IMR-90 (cell line): ENCODE measurements at regions not wholly inside any gene's neighbourhood (a gene's known extent, or its start where the extent isn't known, plus 50 kb on each side); places are given as distances from the start of the nearest gene placed in this dataset.

Source experiments
- ATAC-seq: fragments of 200-7000 bp; cut with Tn5 transposase; 2 replicates; pipeline ENCODE4 v1.9.1; 2020; ENCODE audit warnings: low read depth, mild to moderate bottlenecking, moderate library complexity
- BruUV-seq: library from RNA; stranded (reverse); fragments of 400-500 nt; replicated peaks from 2 replicates; lab custom pipeline; 2021; lab: Mats Ljungman, UMichigan
- CTCF ChIA-PET: fragments of 300-600 bp; formaldehyde crosslinking; extraction: SDS; loops from one replicate; lab custom pipeline; 2021; ENCODE audit warnings: antibody characterized with exemption; lab: Yijun Ruan, JAX
- POLR2A ChIA-PET: fragments of 300-600 bp; sonication (Branson Sonifier 250); formaldehyde crosslinking; loops from one replicate; lab custom pipeline; 2022; ENCODE audit warnings: antibody characterized with exemption; ENCODE audit not compliant: unreplicated experiment; lab: Charles Lee
- DNase-seq: peaks from one replicate; pipeline ENCODE4 v3.0.0; 2013
- H2AFZ ChIP-seq: replicated peaks from 2 replicates; pipeline ENCODE3; 2013; ENCODE audit warnings: low read length, mild to moderate bottlenecking; ENCODE audit not compliant: poor library complexity
- H2AK5ac ChIP-seq: 2 replicates; pipeline ENCODE4 v1.6.1; 2013; ENCODE audit warnings: low read depth, low read length, inconsistent platforms
- H2AK9ac ChIP-seq: replicated peaks from 2 replicates; pipeline ENCODE3; 2013; ENCODE audit warnings: mild to moderate bottlenecking, low read depth, low read length, moderate library complexity; ENCODE audit not compliant: poor library complexity
- H2BK120ac ChIP-seq: 2 replicates; pipeline ENCODE4 v1.6.1; 2013; ENCODE audit warnings: low read depth, low read length, inconsistent platforms
- H2BK15ac ChIP-seq: 3 replicates; pipeline ENCODE4 v1.6.1; 2013; ENCODE audit warnings: low read depth, low read length, inconsistent platforms
- H2BK20ac ChIP-seq: 2 replicates; pipeline ENCODE4 v1.6.1; 2013; ENCODE audit warnings: low read depth, mild to moderate bottlenecking, inconsistent platforms, low read length, moderate library complexity
- H2BK5ac ChIP-seq: 2 replicates; pipeline ENCODE4 v1.6.1; 2013; ENCODE audit warnings: mild to moderate bottlenecking, low read depth, low read length, inconsistent platforms; ENCODE audit not compliant: poor library complexity, severe bottlenecking
- H3K14ac ChIP-seq: replicated peaks from 2 replicates; pipeline ENCODE4 v1.6.1; 2013; ENCODE audit warnings: low read depth, low read length, inconsistent platforms
- H3K18ac ChIP-seq: 2 replicates; pipeline ENCODE4 v1.6.1; 2013; ENCODE audit warnings: low read depth, low read length, control low read depth
- H3K23ac ChIP-seq: 2 replicates; pipeline ENCODE4 v1.6.1; 2013; ENCODE audit warnings: low read depth, low read length, inconsistent platforms
- H3K27ac ChIP-seq: 2 replicates; pipeline ENCODE4 v1.5.1; 2013; ENCODE audit warnings: mild to moderate bottlenecking, control low read depth, low read length; ENCODE audit not compliant: insufficient read depth
- H3K27me3 ChIP-seq: 2 replicates; pipeline ENCODE4 v1.6.1; 2013; ENCODE audit warnings: low read length; ENCODE audit not compliant: control insufficient read depth, insufficient read depth
- H3K36me3 ChIP-seq: 2 replicates; pipeline ENCODE4 v1.6.1; 2013; ENCODE audit warnings: low read length, mixed read lengths; ENCODE audit not compliant: control insufficient read depth, insufficient read depth
- H3K4ac ChIP-seq: 2 replicates; pipeline ENCODE4 v1.6.1; 2013; ENCODE audit warnings: low read depth, low read length, inconsistent platforms
- H3K4me1 ChIP-seq: 2 replicates; pipeline ENCODE4 v1.6.1; 2013; ENCODE audit warnings: low read length, mixed read lengths; ENCODE audit not compliant: control insufficient read depth, insufficient read depth
- H3K4me2 ChIP-seq: 2 replicates; pipeline ENCODE4 v1.6.1; 2013; ENCODE audit warnings: low read depth, mild to moderate bottlenecking, control low read depth, low read length, moderate library complexity
- H3K4me3 ChIP-seq: 2 replicates; pipeline ENCODE4 v1.5.1; 2013; ENCODE audit warnings: low read depth, mild to moderate bottlenecking, control low read depth, low read length, moderate library complexity; ENCODE audit not compliant: insufficient read depth
- H3K56ac ChIP-seq: 2 replicates; pipeline ENCODE4 v1.6.1; 2013; ENCODE audit warnings: low read length, inconsistent platforms; ENCODE audit not compliant: insufficient read depth; ENCODE audit errors: extremely low read depth
- H3K79me1 ChIP-seq, 2 experiments: 2 replicates each; pipeline ENCODE4 v1.6.1; 2013; ENCODE audit warnings: low read length in 2 of 2, inconsistent platforms in 1 of 2, low read depth in 1 of 2
- H3K9ac ChIP-seq: 2 replicates; pipeline ENCODE4 v1.6.1; 2013; ENCODE audit warnings: low read depth, low read length, control low read depth
- H3K9me1 ChIP-seq: 2 replicates; pipeline ENCODE4 v1.6.1; 2013; ENCODE audit warnings: low read length, inconsistent platforms; ENCODE audit not compliant: insufficient read depth
- H3K9me3 ChIP-seq: 2 replicates; pipeline ENCODE4 v1.6.1; 2013; ENCODE audit warnings: low read length; ENCODE audit not compliant: control insufficient read depth, insufficient read depth
- H4K20me1 ChIP-seq: 2 replicates; pipeline ENCODE4 v1.6.1; 2013; ENCODE audit warnings: low read length, inconsistent platforms; ENCODE audit not compliant: insufficient read depth
- H4K5ac ChIP-seq: 2 replicates; pipeline ENCODE4 v1.6.1; 2013; ENCODE audit warnings: mild to moderate bottlenecking, low read depth, low read length, control low read depth
- H4K8ac ChIP-seq, 2 experiments: 2 replicates each; pipeline ENCODE4 v1.6.1; 2013; ENCODE audit warnings: low read depth in 2 of 2, low read length in 2 of 2, control low read depth in 1 of 2, inconsistent platforms in 1 of 2
- H4K91ac ChIP-seq: 2 replicates; pipeline ENCODE4 v1.6.1; 2013; ENCODE audit warnings: low read depth, low read length, inconsistent platforms; ENCODE audit not compliant: insufficient read depth
- BHLHE40 ChIP-seq: fragments of 150-350 bp; IDR thresholded peaks from 2 replicates; pipeline ENCODE4 v1.6.1; 2016; ENCODE audit warnings: mild to moderate bottlenecking, low read depth, low read length
- CEBPB ChIP-seq: IDR thresholded peaks from 2 replicates; pipeline ENCODE4 v1.6.1; 2012; ENCODE audit warnings: low read depth, low read length, improper control_type of control experiment
- CHD1 ChIP-seq: IDR thresholded peaks from 2 replicates; pipeline ENCODE4 v1.6.1; 2012; ENCODE audit warnings: low read depth, low read length, improper control_type of control experiment
- FOS ChIP-seq: fragments of 150-350 bp; IDR thresholded peaks from 2 replicates; pipeline ENCODE4 v1.6.1; 2016; ENCODE audit warnings: low read depth, low read length
- MAFK ChIP-seq: IDR thresholded peaks from 2 replicates; pipeline ENCODE4 v1.6.1; 2012; ENCODE audit warnings: low read depth, low read length, improper control_type of control experiment
- MXI1 ChIP-seq: IDR thresholded peaks from 2 replicates; pipeline ENCODE4 v1.6.1; 2012; ENCODE audit warnings: low read depth, mild to moderate bottlenecking, low read length, moderate library complexity, borderline replicate concordance
- NFE2L2 ChIP-seq: fragments of 150-350 bp; IDR thresholded peaks from 2 replicates; pipeline ENCODE4 v1.6.1; 2016; ENCODE audit warnings: low read depth, mild to moderate bottlenecking, low read length
- POLR2A ChIP-seq: IDR thresholded peaks from 2 replicates; pipeline ENCODE4 v1.6.1; 2012; ENCODE audit warnings: mild to moderate bottlenecking, low read depth, low read length
- RAD21 ChIP-seq: IDR thresholded peaks from 2 replicates; pipeline ENCODE4 v1.6.1; 2012; ENCODE audit warnings: low read length, improper control_type of control experiment
- RCOR1 ChIP-seq: IDR thresholded peaks from 2 replicates; pipeline ENCODE4 v1.6.1; 2012; ENCODE audit warnings: mild to moderate bottlenecking, low read length, improper control_type of control experiment; ENCODE audit not compliant: insufficient replicate concordance
- RFX5 ChIP-seq: IDR thresholded peaks from 2 replicates; pipeline ENCODE4 v1.8.0; 2012; ENCODE audit warnings: low read depth, mild to moderate bottlenecking, low read length, moderate library complexity
- WGBS, 2 experiments: methylation state at CpG; one replicate each; pipeline versions ENCODE4 v1.1.5 to v1.1.7; 2013; ENCODE audit warnings: missing lambda C conversion rate in 2 of 2; ENCODE audit not compliant: insufficient read length in 1 of 2; ENCODE audit errors: extremely low coverage in 2 of 2; 5-methylcytosine and 5-hydroxymethylcytosine counted together
- dilution Hi-C: fragments of 300-500 bp; cut with HindIII; formaldehyde crosslinking; loops from one replicate; pipeline ENCODE4 v1.14.3; 2018; ENCODE audit warnings: low sequenced_read_pairs; ENCODE audit not compliant: unreplicated experiment
- in situ Hi-C: fragments of 300-500 bp; cut with MboI; formaldehyde crosslinking; loops from 3 replicates; pipeline ENCODE4 v1.14.3; 2019; ENCODE audit warnings: low sequenced_read_pairs, inconsistent platforms, mixed read lengths
- intact Hi-C: fragments of 100-400 bp; cut with micrococcal nuclease; formaldehyde crosslinking; loops from 2 replicates; pipeline ENCODE4 v1.10.0; 2022
- TF ChIP-seq, protein P1 (sequence below): conservative IDR thresholded peaks from 2 replicates; pipeline ENCODE4 v1.5.1; 2012; ENCODE audit warnings: mild to moderate bottlenecking, low read depth, low read length, improper control_type of control experiment
- TF ChIP-seq, protein P2 (sequence below): fragments of 150-350 bp; IDR thresholded peaks from 2 replicates; pipeline ENCODE4 v1.6.1; 2016; ENCODE audit warnings: low read depth, mild to moderate bottlenecking, low read length, moderate library complexity, borderline replicate concordance

DNA sequence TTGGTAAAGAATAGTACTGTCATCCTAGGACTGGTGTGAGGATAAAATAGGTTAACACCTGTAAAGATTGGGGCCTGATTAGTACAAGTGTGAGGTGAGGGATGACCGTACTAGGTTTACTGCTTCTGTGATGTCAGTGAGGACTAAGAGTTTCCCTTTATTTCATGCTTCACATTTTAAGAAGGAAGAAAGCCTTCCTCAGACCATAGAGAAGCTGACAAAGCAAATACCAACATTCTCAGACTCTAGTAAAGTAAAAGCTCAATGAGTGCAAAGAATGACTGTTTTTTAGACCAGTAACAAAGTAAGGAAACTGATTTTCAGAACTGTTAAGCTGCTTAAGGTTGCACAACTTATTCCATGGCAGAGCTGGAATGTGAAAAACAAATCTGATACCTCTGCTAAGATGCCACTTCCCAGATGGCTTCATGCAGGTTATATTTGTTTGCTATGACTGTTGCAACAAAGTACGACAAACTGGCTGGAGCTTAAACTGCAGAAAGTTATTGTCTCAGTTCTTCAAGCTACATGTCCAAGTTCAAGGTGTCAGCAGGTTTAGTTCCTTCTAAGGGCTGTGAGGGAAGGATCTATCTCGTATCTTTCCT lies 354.9 kb downstream of the RSL24D1 start:
- Histone ChIP-seq H3K27me3 (no peaks in the 10 kb centered on the region), H3K18ac (no peak overlapping the region), H3K14ac (no peak overlapping the region), H2BK5ac (no peak overlapping the region), H4K91ac (no peak overlapping the region), H2AFZ (no peak overlapping the region), H4K20me1 (no peaks in the 10 kb centered on the region), H3K79me1 (no peaks in the 10 kb centered on the region), H2BK15ac (no peak overlapping the region), H4K5ac (no peak overlapping the region), H3K9me3 (peaks cover 12% of the 10 kb centered on the region), H2BK20ac (no peak overlapping the region), H3K9me1 (no peaks in the 10 kb centered on the region), H2BK120ac (no peak overlapping the region), H3K4me3 (no peak overlapping the region), H3K27ac (no peak overlapping the region), H2AK9ac (no peak overlapping the region), H3K4ac (no peak overlapping the region), H3K4me2 (no peak overlapping the region), H3K23ac (no peak overlapping the region), H3K36me3 (no peaks in the 10 kb centered on the region), H3K9ac (no peak overlapping the region), H2AK5ac (no peak overlapping the region), H3K4me1 (no peaks in the 10 kb centered on the region), H3K56ac (no peak overlapping the region), H4K8ac (no peak overlapping the region)
- WGBS, 2 experiments: no CpG with 5 or more reads among the region's 3 CpGs
- no TSS peak for BruUV-seq
- intact Hi-C loops: no loop called here
- ATAC-seq (no peak), DNase-seq (no peak)
- dilution Hi-C loops: no loop called here
- CTCF ChIA-PET: no interaction called here
- POLR2A ChIA-PET: no interaction called here
- TF ChIP-seq, protein P1, sequence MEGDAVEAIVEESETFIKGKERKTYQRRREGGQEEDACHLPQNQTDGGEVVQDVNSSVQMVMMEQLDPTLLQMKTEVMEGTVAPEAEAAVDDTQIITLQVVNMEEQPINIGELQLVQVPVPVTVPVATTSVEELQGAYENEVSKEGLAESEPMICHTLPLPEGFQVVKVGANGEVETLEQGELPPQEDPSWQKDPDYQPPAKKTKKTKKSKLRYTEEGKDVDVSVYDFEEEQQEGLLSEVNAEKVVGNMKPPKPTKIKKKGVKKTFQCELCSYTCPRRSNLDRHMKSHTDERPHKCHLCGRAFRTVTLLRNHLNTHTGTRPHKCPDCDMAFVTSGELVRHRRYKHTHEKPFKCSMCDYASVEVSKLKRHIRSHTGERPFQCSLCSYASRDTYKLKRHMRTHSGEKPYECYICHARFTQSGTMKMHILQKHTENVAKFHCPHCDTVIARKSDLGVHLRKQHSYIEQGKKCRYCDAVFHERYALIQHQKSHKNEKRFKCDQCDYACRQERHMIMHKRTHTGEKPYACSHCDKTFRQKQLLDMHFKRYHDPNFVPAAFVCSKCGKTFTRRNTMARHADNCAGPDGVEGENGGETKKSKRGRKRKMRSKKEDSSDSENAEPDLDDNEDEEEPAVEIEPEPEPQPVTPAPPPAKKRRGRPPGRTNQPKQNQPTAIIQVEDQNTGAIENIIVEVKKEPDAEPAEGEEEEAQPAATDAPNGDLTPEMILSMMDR: no peak
- TF ChIP-seq, protein P2, sequence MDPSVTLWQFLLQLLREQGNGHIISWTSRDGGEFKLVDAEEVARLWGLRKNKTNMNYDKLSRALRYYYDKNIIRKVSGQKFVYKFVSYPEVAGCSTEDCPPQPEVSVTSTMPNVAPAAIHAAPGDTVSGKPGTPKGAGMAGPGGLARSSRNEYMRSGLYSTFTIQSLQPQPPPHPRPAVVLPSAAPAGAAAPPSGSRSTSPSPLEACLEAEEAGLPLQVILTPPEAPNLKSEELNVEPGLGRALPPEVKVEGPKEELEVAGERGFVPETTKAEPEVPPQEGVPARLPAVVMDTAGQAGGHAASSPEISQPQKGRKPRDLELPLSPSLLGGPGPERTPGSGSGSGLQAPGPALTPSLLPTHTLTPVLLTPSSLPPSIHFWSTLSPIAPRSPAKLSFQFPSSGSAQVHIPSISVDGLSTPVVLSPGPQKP: no peak
- TF ChIP-seq MAFK: no peak
- TF ChIP-seq RAD21: no peak
- no peak for TF ChIP-seq CEBPB
- TF ChIP-seq MXI1: no peak
- no peak for TF ChIP-seq BHLHE40
- TF ChIP-seq RFX5: no peak
- no peak for TF ChIP-seq NFE2L2
- TF ChIP-seq CHD1: no peak
- no peak for TF ChIP-seq RCOR1
- no peak for TF ChIP-seq POLR2A
- no peak for TF ChIP-seq FOS
- in situ Hi-C loops: no loop called here
